Upper lobe of left lung (tissue), 6 donors: ENCODE measurements at regions not wholly inside any gene's neighbourhood (a gene's known extent, or its start where the extent isn't known, plus 50 kb on each side); places are given as distances from the start of the nearest gene placed in this dataset.
"Not testable (repeated sequence)": the region's sequence is repeated elsewhere in the genome, so short reads cannot be mapped to it uniquely, and the experiment has no call there.

Experiments used
- ATAC-seq, 2 donors: fragments of 200-7000 bp; cut with Tn5 transposase; one replicate each; pipeline ENCODE4 v1.9.1; 2022; ENCODE audit warnings: mild to moderate bottlenecking in 2 of 2, moderate library complexity in 2 of 2; ENCODE audit not compliant: low FRiP score in 2 of 2
- DNase-seq, 2 donors: peaks; one replicate each; pipeline ENCODE4 v3.0.0-alpha.2; 2019 to 2020
- H3K27ac ChIP-seq, 4 donors: fragments of 200-600 bp; sonication (generic); one replicate each; pipeline ENCODE4 v1.5.1; 2016 to 2019
- H3K27me3 ChIP-seq, 4 donors: fragments of 200-600 bp; sonication (generic); one replicate each; pipeline ENCODE4 v1.5.1; 2017 to 2019
- H3K36me3 ChIP-seq, 4 donors: fragments of 200-600 bp; sonication (generic); one replicate each; pipeline ENCODE4 v1.5.1; 2016 to 2019
- H3K4me1 ChIP-seq, 4 donors: fragments of 200-600 bp; sonication (generic); one replicate each; pipeline ENCODE4 v1.5.1; 2018 to 2019
- H3K4me3 ChIP-seq, 4 donors: fragments of 200-600 bp; sonication (generic); one replicate each; pipeline ENCODE4 v1.5.1; 2017 to 2019; ENCODE audit warnings: mild to moderate bottlenecking in 2 of 4, moderate library complexity in 1 of 4
- H3K9me3 ChIP-seq, 4 donors: fragments of 200-600 bp; sonication (generic); one replicate each; pipeline ENCODE4 v1.5.1; 2018 to 2019
- CTCF ChIP-seq, 6 experiments: fragments of 450-650 bp in 4 of 6; fragments of 200-600 bp in 2 of 6; sonication (generic) in 2 of 6; IDR thresholded peaks; one replicate each; pipeline ENCODE4 v1.5.1; 2016 to 2019; ENCODE audit warnings: antibody characterized with exemption in 6 of 6
- EP300 ChIP-seq, 4 donors: sonication (generic); formaldehyde crosslinking; IDR thresholded peaks; one replicate each; pipeline ENCODE4 v1.5.1; 2017; ENCODE audit warnings: antibody characterized with exemption in 4 of 4, control low read depth in 2 of 4
- POLR2A ChIP-seq, 4 donors: fragments of 450-650 bp; IDR thresholded peaks; one replicate each; pipeline ENCODE4 v1.5.1; 2016 to 2017; ENCODE audit warnings: antibody characterized with exemption in 4 of 4, mild to moderate bottlenecking in 2 of 4
- POLR2AphosphoS5 ChIP-seq, 2 donors: sonication (generic); formaldehyde crosslinking; IDR thresholded peaks; one replicate each; pipeline ENCODE4 v1.5.1; 2017; ENCODE audit warnings: antibody characterized with exemption in 2 of 2
- WGBS, 2 donors: methylation state at CpG; one replicate each; pipeline ENCODE4 v1.1.5; 2017 to 2018; 5-methylcytosine and 5-hydroxymethylcytosine counted together
- donor health status: DM: no; HTN: no; CAD: no; lungs with moderate emphysema.
- donor health status: DM: no; HTN: yes; CAD: no; lungs with severe emphysema.

- H3K27ac ChIP-seq = peak overlapping the region in 1 of 4 donors; percentile 21
- DNase-seq (no peak), ATAC-seq (no peak)
- H3K36me3 ChIP-seq = no peaks in the 10 kb centered on the region
- H3K27me3 ChIP-seq = no peaks in the 10 kb centered on the region
- no peak for TF ChIP-seq POLR2A (IDR thresholded peaks at IDR 0.05)
- no peak for TF ChIP-seq CTCF (IDR thresholded peaks at IDR 0.05)
- TF ChIP-seq EP300 (IDR thresholded peaks at IDR 0.05) = no peak
- no peak for TF ChIP-seq POLR2AphosphoS5 (IDR thresholded peaks at IDR 0.05)
- WGBS, 2 donors = 23 to 26% methylated on average over 3 of the region's 3 CpGs
- no peaks in the 10 kb centered on the region for H3K9me3 ChIP-seq
- no peak overlapping the region for H3K4me3 ChIP-seq
- H3K4me1 ChIP-seq = peaks cover 0 to 4% (median 0%) of the 10 kb centered on the region in 4 donors
Observed at GRCh38 chr15:29988701-29989100, 94.1 kb upstream of the GOLGA8J start.

- H3K4me1 ChIP-seq = peaks cover 0 to 4% (median 0%) of the 10 kb centered on the region in 4 donors
- no peaks in the 10 kb centered on the region for H3K27me3 ChIP-seq
- DNase-seq (no peak), ATAC-seq (no peak)
- no peak overlapping the region for H3K27ac ChIP-seq
- H3K4me3 ChIP-seq = no peak overlapping the region
- WGBS, 2 donors = 58 to 62% methylated on average over 2 of the region's 2 CpGs
- H3K36me3 ChIP-seq = no peaks in the 10 kb centered on the region
- no peak for TF ChIP-seq CTCF (IDR thresholded peaks at IDR 0.05)
- no peak for TF ChIP-seq POLR2A (IDR thresholded peaks at IDR 0.05)
- TF ChIP-seq EP300 (IDR thresholded peaks at IDR 0.05) = no peak
- no peak for TF ChIP-seq POLR2AphosphoS5 (IDR thresholded peaks at IDR 0.05)
- H3K9me3 ChIP-seq = no peaks in the 10 kb centered on the region
Observed at GRCh38 chr15:29986946-29987345, 95.8 kb upstream of the GOLGA8J start.

GRCh38 chr15:29978411-29979382 lies 104.1 kb upstream of the GOLGA8J start:
- no peaks in the 10 kb centered on the region for H3K9me3 ChIP-seq
- ATAC-seq (peak in 1 of 2 donors; percentile 11), DNase-seq (no peak)
- H3K27me3 ChIP-seq = no peaks in the 10 kb centered on the region
- H3K4me3 ChIP-seq = no peak overlapping the region
- TF ChIP-seq CTCF (IDR thresholded peaks at IDR 0.05) (peak in 2 of 6 experiments; percentile 20 to 35), POLR2A (IDR thresholded peaks at IDR 0.05) (no peak), EP300 (IDR thresholded peaks at IDR 0.05) (no peak)
- H3K4me1 ChIP-seq = no peaks in the 10 kb centered on the region
- H3K27ac ChIP-seq = no peak overlapping the region
- no peaks in the 10 kb centered on the region for H3K36me3 ChIP-seq
- WGBS, 2 donors = 65 to 75% methylated on average over 8 of the region's 8 CpGs

- WGBS, 2 donors = 83 to 94% methylated on average over 4 of the region's 4 CpGs
- not testable (repeated sequence) for H3K4me3 ChIP-seq, ATAC-seq
Observed at GRCh38 chr15:29974056-29974455, 108.7 kb upstream of the GOLGA8J start.

GRCh38 chr15:29972051-29972450 lies 110.7 kb upstream of the GOLGA8J start:
- Histone ChIP-seq H3K27me3 (peaks cover 0 to 4% (median 0%) of the 10 kb centered on the region in 4 donors), H3K4me1 (peaks cover 0 to 6% (median 4%) of the 10 kb centered on the region in 4 donors), H3K4me3 (no peak overlapping the region), H3K27ac (no peak overlapping the region), H3K36me3 (no peaks in the 10 kb centered on the region), H3K9me3 (no peaks in the 10 kb centered on the region)
- 76 to 94% methylated on average over 2 of the region's 2 CpGs for whole genome bisulfite sequencing, 2 donors
- ATAC-seq = no peak
- no peak for TF ChIP-seq POLR2AphosphoS5 (IDR thresholded peaks at IDR 0.05)
- TF ChIP-seq CTCF (IDR thresholded peaks at IDR 0.05) = no peak
- no peak for TF ChIP-seq EP300 (IDR thresholded peaks at IDR 0.05)
- TF ChIP-seq POLR2A (IDR thresholded peaks at IDR 0.05) = no peak
- no peak for DNase-seq

More at GRCh38 chr15:29974056-29974455, 108.7 kb upstream of the GOLGA8J start:
- not testable (repeated sequence) for H3K27me3 ChIP-seq, H3K4me1 ChIP-seq, H3K36me3 ChIP-seq, DNase-seq, H3K9me3 ChIP-seq, H3K27ac ChIP-seq
